GM18519 (cell line): ENCODE measurements at regions not wholly inside any gene's neighbourhood (a gene's known extent, or its start where the extent isn't known, plus 50 kb on each side); places are given as distances from the start of the nearest gene placed in this dataset.
"Not testable (repeated sequence)": the region's sequence is repeated elsewhere in the genome, so short reads cannot be mapped to it uniquely, and the experiment has no call there.

Experiments
- ATAC-seq: cut with Tn5 transposase; IDR thresholded peaks from one replicate; pipeline ENCODE4 v1.9.1; 2021; ENCODE audit warnings: mild to moderate bottlenecking, moderate library complexity; ENCODE audit not compliant: unreplicated experiment, low FRiP score

GRCh38 chr7:81029511-81029910 is 110.7 kb upstream of the SEMA3C start:
- ATAC-seq, result no peak

- no peak for ATAC-seq
Measured at GRCh38 chr7:81025360-81025759, 106.5 kb upstream of the SEMA3C start.

- ATAC-seq, result no peak
Measured at GRCh38 chr7:81014908-81015307, 96.1 kb upstream of the SEMA3C start.

- no peak for ATAC-seq
Measured at GRCh38 chr7:81014266-81014665, 95.4 kb upstream of the SEMA3C start.

GRCh38 chr7:81013083-81013817 is 94.4 kb upstream of the SEMA3C start:
- ATAC-seq, result no peak

- no peak for ATAC-seq
Measured at GRCh38 chr7:81008901-81009300, 90.0 kb upstream of the SEMA3C start.

- no peak for ATAC-seq
Measured at GRCh38 chr7:81007051-81007450, 88.2 kb upstream of the SEMA3C start.

- no peak for ATAC-seq
Measured at GRCh38 chr7:81005254-81005653, 86.4 kb upstream of the SEMA3C start.

GRCh38 chr7:81004098-81004497 is 85.2 kb upstream of the SEMA3C start:
- no peak for ATAC-seq

GRCh38 chr7:81003326-81003725 is 84.5 kb upstream of the SEMA3C start:
- ATAC-seq, result no peak

GRCh38 chr7:81002421-81002820 is 83.6 kb upstream of the SEMA3C start:
- ATAC-seq, result no peak

- ATAC-seq, result no peak
Measured at GRCh38 chr7:80999771-81000170, 80.9 kb upstream of the SEMA3C start.

- no peak for ATAC-seq
Measured at GRCh38 chr7:80999100-80999499, 80.2 kb upstream of the SEMA3C start.

- ATAC-seq, result no peak
Measured at GRCh38 chr7:80997841-80998240, 79.0 kb upstream of the SEMA3C start.

- not testable (repeated sequence) for ATAC-seq
Measured at GRCh38 chr7:80996236-80996635, 77.4 kb upstream of the SEMA3C start.

- no peak for ATAC-seq
Measured at GRCh38 chr7:80991654-80992053, 72.8 kb upstream of the SEMA3C start.

GRCh38 chr7:80984619-80985018 is 65.8 kb upstream of the SEMA3C start:
- no peak for ATAC-seq

GRCh38 chr7:80981405-80981804 is 62.6 kb upstream of the SEMA3C start:
- no peak for ATAC-seq

- ATAC-seq, result no peak
Measured at GRCh38 chr7:80977751-80978150, 58.9 kb upstream of the SEMA3C start.

GRCh38 chr7:80974396-80975358 is 55.8 kb upstream of the SEMA3C start:
- ATAC-seq, result no peak

- ATAC-seq, result no peak
Measured at GRCh38 chr7:80971225-80971624, 52.4 kb upstream of the SEMA3C start.
